ENCODE measurements at regions not wholly inside any gene's neighbourhood (a gene's known extent, or its start where the extent isn't known, plus 50 kb on each side); places are given as distances from the start of the nearest gene placed in this dataset.

DNA sequence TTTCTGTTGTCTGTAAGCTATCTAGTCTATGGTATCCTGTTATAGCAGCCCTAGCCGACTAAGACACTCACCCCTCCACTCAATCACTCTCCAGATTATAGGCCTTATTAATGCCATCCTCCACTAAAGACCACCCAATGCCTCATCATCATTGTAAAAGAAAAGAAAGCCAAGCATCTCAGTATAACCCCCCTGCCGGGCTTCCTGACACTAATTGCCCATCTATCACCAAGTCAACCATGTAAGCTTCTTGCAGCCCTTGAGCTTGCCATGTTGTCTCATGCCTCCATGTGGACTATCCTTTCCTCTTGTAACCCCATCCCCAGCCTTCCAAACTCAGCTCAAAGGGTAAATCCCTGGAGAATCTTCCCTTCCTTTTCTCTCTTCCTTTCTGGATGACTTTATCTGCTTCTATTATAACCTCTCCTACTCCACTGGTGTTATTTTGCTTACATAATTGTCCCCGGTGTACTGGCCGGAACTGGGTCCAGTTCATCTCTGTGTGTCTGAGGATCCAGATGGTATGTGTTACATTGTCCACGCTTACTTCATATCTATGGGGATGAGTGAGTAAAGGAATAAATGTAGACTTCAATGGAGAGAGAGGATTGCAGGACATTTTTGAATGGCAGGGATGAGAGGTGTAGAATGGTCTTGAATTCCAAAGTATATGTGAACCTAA, 202.9 kb upstream of the SOX4 start:
- CTCF ChIA-PET = no interaction called here
- POLR2A ChIA-PET = no interaction called here

DNA sequence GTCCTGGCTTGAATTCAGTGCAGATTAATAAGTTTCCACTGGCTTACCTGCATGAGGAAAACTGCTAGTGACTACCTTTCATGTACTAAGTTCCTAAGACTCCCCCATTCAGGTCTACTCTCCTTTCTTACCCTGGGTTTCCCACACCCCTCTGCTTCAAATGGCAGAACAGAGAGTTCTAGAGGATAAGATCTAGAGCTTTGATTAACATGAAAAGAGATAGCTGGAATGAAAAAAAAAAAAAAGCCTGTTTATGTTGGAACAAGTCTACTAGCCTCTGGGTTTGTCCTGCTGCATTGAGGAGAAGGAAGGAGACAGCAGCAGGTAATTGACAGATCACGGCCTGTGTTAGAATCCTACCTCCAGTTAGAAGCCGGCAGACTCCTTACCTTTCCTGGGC, 201.4 kb upstream of the SOX4 start:
- intact Hi-C loops (cut with micrococcal nuclease; ENCODE audit: unreplicated experiment) = no loop called here
- in situ Hi-C loops (cut with HindIII; ENCODE audit: low pct_unique_long_range_greater_than_20kb, low sequenced_read_pairs) = no loop called here
- POLR2A ChIA-PET = no interaction called here
- Histone ChIP-seq H3K36me3 (ENCODE audit: control insufficient read depth, insufficient read depth, low read length) (no peaks in the 10 kb centered on the region), H3K4me3 (ENCODE audit: low read depth in 2 of 2, low read length in 2 of 2) (no peak overlapping the region), H3K9me3 (ENCODE audit: control insufficient read depth, insufficient read depth, low read depth, low read length) (no peaks in the 10 kb centered on the region), H3K27ac (ENCODE audit: low read length) (no peak overlapping the region), H3K4me1 (ENCODE audit: control insufficient read depth, insufficient read depth, low read length) (no peaks in the 10 kb centered on the region), H3K27me3 (ENCODE audit: control insufficient read depth, insufficient read depth, low read length) (no peaks in the 10 kb centered on the region)
- BruUV-seq (replicated peaks) = no TSS peak
- TF ChIP-seq SIN3A (IDR thresholded peaks at IDR 0.05; ENCODE audit: borderline replicate concordance, insufficient read depth, low read depth, low read length) = no peak
- no peak for DNase-seq (ENCODE audit: low read depth, low spot score)
- ATAC-seq = no peak
- CTCF ChIA-PET = interaction anchor here (0.7 kb wide), 1 partner anchor 257 kb away, joined by 5 read pairs; no protein-coding TSS in a partner anchor

More for the DNA sequence above, 202.9 kb upstream of the SOX4 start:
- H3K4me1 ChIP-seq (ENCODE audit: control insufficient read depth, insufficient read depth, low read length) = no peaks in the 10 kb centered on the region
- ATAC-seq (no peak), DNase-seq (ENCODE audit: low read depth, low spot score) (no peak)
- no peaks in the 10 kb centered on the region for H3K27me3 ChIP-seq (ENCODE audit: control insufficient read depth, insufficient read depth, low read length)
- no peaks in the 10 kb centered on the region for H3K36me3 ChIP-seq (ENCODE audit: control insufficient read depth, insufficient read depth, low read length)
- in situ Hi-C loops (cut with HindIII; ENCODE audit: low pct_unique_long_range_greater_than_20kb, low sequenced_read_pairs) (no loop called here), intact Hi-C loops (cut with micrococcal nuclease; ENCODE audit: unreplicated experiment) (no loop called here)
- no peak for TF ChIP-seq TCF7L2 (IDR thresholded peaks at IDR 0.05; ENCODE audit: low read depth, low read length)
- TF ChIP-seq SIN3A (IDR thresholded peaks at IDR 0.05; ENCODE audit: borderline replicate concordance, insufficient read depth, low read depth, low read length) = no peak
- TF ChIP-seq, protein P1, sequence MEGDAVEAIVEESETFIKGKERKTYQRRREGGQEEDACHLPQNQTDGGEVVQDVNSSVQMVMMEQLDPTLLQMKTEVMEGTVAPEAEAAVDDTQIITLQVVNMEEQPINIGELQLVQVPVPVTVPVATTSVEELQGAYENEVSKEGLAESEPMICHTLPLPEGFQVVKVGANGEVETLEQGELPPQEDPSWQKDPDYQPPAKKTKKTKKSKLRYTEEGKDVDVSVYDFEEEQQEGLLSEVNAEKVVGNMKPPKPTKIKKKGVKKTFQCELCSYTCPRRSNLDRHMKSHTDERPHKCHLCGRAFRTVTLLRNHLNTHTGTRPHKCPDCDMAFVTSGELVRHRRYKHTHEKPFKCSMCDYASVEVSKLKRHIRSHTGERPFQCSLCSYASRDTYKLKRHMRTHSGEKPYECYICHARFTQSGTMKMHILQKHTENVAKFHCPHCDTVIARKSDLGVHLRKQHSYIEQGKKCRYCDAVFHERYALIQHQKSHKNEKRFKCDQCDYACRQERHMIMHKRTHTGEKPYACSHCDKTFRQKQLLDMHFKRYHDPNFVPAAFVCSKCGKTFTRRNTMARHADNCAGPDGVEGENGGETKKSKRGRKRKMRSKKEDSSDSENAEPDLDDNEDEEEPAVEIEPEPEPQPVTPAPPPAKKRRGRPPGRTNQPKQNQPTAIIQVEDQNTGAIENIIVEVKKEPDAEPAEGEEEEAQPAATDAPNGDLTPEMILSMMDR (IDR thresholded peaks at IDR 0.05) = no peak
- TF ChIP-seq, protein P2, sequence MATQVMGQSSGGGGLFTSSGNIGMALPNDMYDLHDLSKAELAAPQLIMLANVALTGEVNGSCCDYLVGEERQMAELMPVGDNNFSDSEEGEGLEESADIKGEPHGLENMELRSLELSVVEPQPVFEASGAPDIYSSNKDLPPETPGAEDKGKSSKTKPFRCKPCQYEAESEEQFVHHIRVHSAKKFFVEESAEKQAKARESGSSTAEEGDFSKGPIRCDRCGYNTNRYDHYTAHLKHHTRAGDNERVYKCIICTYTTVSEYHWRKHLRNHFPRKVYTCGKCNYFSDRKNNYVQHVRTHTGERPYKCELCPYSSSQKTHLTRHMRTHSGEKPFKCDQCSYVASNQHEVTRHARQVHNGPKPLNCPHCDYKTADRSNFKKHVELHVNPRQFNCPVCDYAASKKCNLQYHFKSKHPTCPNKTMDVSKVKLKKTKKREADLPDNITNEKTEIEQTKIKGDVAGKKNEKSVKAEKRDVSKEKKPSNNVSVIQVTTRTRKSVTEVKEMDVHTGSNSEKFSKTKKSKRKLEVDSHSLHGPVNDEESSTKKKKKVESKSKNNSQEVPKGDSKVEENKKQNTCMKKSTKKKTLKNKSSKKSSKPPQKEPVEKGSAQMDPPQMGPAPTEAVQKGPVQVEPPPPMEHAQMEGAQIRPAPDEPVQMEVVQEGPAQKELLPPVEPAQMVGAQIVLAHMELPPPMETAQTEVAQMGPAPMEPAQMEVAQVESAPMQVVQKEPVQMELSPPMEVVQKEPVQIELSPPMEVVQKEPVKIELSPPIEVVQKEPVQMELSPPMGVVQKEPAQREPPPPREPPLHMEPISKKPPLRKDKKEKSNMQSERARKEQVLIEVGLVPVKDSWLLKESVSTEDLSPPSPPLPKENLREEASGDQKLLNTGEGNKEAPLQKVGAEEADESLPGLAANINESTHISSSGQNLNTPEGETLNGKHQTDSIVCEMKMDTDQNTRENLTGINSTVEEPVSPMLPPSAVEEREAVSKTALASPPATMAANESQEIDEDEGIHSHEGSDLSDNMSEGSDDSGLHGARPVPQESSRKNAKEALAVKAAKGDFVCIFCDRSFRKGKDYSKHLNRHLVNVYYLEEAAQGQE (IDR thresholded peaks at IDR 0.05; ENCODE audit: insufficient read depth in 1 of 2, low read depth in 2 of 2, low read length in 1 of 2) = no peak
- no peak for TF ChIP-seq POLR2AphosphoS5 (IDR thresholded peaks at IDR 0.05; ENCODE audit: low read depth, low read length)
- BruUV-seq (replicated peaks) = no TSS peak
- no peak overlapping the region for H3K4me3 ChIP-seq (ENCODE audit: low read depth in 2 of 2, low read length in 2 of 2)
- H3K9me3 ChIP-seq (ENCODE audit: control insufficient read depth, insufficient read depth, low read depth, low read length) = no peaks in the 10 kb centered on the region
- no peak overlapping the region for H3K27ac ChIP-seq (ENCODE audit: low read length)

DNA sequence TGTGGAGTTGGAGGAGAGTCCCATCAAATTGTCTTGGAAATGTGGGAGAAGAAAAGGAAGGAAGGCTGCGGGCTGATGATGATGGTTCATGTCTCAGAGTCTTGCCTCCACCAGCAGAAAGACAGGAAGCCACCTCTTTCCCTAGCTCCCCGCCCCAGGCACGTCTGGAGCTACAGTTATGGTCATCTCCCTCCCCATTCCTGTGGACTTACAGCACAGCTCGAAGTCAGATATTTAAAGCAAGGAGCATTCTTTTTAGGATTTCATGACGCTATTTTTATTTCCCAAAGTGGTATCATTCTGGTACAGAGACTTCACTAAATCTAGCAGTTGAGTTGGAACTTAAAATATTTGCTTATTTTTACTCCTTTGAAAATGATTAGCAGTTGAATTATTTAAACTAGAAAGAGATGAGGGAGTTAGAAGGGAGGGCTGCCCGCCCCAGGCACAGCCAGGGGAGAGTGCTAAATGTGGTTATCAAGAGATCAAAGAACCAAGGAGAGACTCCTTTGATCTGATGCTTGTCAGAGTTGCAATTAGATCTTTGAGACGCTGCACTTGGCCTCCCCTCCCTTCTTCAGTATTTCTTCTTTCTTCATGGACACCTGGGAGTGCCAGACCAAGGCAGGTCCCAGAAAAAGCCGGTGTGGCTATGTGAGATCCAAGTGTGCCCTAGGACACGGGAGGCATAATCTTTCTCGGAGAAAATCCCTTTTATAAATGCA, 199.9 kb upstream of the SOX4 start:
- no peak for TF ChIP-seq POLR2AphosphoS5 (IDR thresholded peaks at IDR 0.05; ENCODE audit: low read depth, low read length)
- TF ChIP-seq SIN3A (IDR thresholded peaks at IDR 0.05; ENCODE audit: borderline replicate concordance, insufficient read depth, low read depth, low read length) = no peak
- TF ChIP-seq, protein P2 (IDR thresholded peaks at IDR 0.05; ENCODE audit: insufficient read depth in 1 of 2, low read depth in 2 of 2, low read length in 1 of 2) = no peak
- TF ChIP-seq TCF7L2 (IDR thresholded peaks at IDR 0.05; ENCODE audit: low read depth, low read length) = no peak
- no TSS peak for BruUV-seq (replicated peaks)
- DNase-seq (ENCODE audit: low read depth, low spot score) (no peak), ATAC-seq (no peak)
- intact Hi-C loops (cut with micrococcal nuclease; ENCODE audit: unreplicated experiment) (no loop called here), in situ Hi-C loops (cut with HindIII; ENCODE audit: low pct_unique_long_range_greater_than_20kb, low sequenced_read_pairs) (no loop called here)
- Histone ChIP-seq H3K4me3 (ENCODE audit: low read depth in 2 of 2, low read length in 2 of 2) (no peak overlapping the region), H3K27ac (ENCODE audit: low read length) (no peak overlapping the region), H3K4me1 (ENCODE audit: control insufficient read depth, insufficient read depth, low read length) (no peaks in the 10 kb centered on the region), H3K36me3 (ENCODE audit: control insufficient read depth, insufficient read depth, low read length) (no peaks in the 10 kb centered on the region), H3K9me3 (ENCODE audit: control insufficient read depth, insufficient read depth, low read depth, low read length) (no peaks in the 10 kb centered on the region), H3K27me3 (ENCODE audit: control insufficient read depth, insufficient read depth, low read length) (no peaks in the 10 kb centered on the region)
- CTCF ChIA-PET = no interaction called here
- POLR2A ChIA-PET = no interaction called here
